ENCODE measurements at regions not wholly inside any gene's neighbourhood (a gene's known extent, or its start where the extent isn't known, plus 50 kb on each side); places are given as distances from the start of the nearest gene placed in this dataset.

GRCh38 chr18:48470484-48471180 lies 61.4 kb upstream of the ZBTB7C start:
- no peaks in the 10 kb centered on the region for H3K36me3 Mint-ChIP-seq (ENCODE audit: insufficient read depth)

GRCh38 chr18:48468151-48468550 lies 59.0 kb upstream of the ZBTB7C start:
- no peak overlapping the region for H3K4me3 Mint-ChIP-seq (ENCODE audit: low read depth)
- H3K27me3 Mint-ChIP-seq, result peaks cover 9% of the 10 kb centered on the region
- no peak for DNase-seq (ENCODE audit: low spot score, unreplicated experiment)
- H3K4me1 Mint-ChIP-seq (ENCODE audit: low read depth), result no peaks in the 10 kb centered on the region
- no peak overlapping the region for H3K27ac Mint-ChIP-seq
- no peaks in the 10 kb centered on the region for H3K9me3 Mint-ChIP-seq (ENCODE audit: low read depth)
- H3K36me3 Mint-ChIP-seq (ENCODE audit: insufficient read depth), result no peaks in the 10 kb centered on the region
- no peak for TF ChIP-seq CTCF (IDR thresholded peaks at IDR 0.05; ENCODE audit: unreplicated experiment)

More at GRCh38 chr18:48470484-48471180, 61.4 kb upstream of the ZBTB7C start:
- Mint-ChIP-seq H3K9me3 (ENCODE audit: low read depth) (no peaks in the 10 kb centered on the region), H3K4me3 (ENCODE audit: low read depth) (no peak overlapping the region), H3K27ac (no peak overlapping the region), H3K27me3 (peaks cover 12% of the 10 kb centered on the region), H3K4me1 (ENCODE audit: low read depth) (no peaks in the 10 kb centered on the region)
- TF ChIP-seq CTCF (IDR thresholded peaks at IDR 0.05; ENCODE audit: unreplicated experiment), result no peak
- DNase-seq (ENCODE audit: low spot score, unreplicated experiment), result no peak

DNA sequence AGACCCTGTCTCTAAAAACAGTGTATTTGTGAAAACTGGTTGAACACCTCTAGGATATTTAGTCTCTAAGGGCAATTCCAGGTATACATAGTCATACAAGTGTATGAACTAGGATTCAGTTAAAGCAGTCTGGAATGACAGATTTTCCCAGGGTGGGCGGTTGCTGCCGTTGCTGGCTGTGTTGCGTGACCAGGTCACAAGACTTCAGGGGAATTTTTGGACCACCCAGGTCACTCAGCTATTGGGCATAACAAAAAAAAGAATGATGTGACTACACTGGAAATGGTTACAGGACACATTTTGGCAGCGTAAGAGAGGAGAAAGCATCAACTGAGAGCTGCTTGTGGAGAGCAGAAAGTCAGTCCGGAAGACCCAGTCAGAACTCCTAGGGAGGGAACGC lies 58.0 kb upstream of the ZBTB7C start:
- no peaks in the 10 kb centered on the region for H3K9me3 Mint-ChIP-seq (ENCODE audit: low read depth)
- TF ChIP-seq CTCF (IDR thresholded peaks at IDR 0.05; ENCODE audit: unreplicated experiment), result no peak
- H3K27me3 Mint-ChIP-seq, result peaks cover 9% of the 10 kb centered on the region
- H3K36me3 Mint-ChIP-seq (ENCODE audit: insufficient read depth), result no peaks in the 10 kb centered on the region
- no peak overlapping the region for H3K4me3 Mint-ChIP-seq (ENCODE audit: low read depth)
- H3K4me1 Mint-ChIP-seq (ENCODE audit: low read depth), result no peaks in the 10 kb centered on the region
- DNase-seq (ENCODE audit: low spot score, unreplicated experiment), result no peak
- H3K27ac Mint-ChIP-seq, result no peak overlapping the region

DNA sequence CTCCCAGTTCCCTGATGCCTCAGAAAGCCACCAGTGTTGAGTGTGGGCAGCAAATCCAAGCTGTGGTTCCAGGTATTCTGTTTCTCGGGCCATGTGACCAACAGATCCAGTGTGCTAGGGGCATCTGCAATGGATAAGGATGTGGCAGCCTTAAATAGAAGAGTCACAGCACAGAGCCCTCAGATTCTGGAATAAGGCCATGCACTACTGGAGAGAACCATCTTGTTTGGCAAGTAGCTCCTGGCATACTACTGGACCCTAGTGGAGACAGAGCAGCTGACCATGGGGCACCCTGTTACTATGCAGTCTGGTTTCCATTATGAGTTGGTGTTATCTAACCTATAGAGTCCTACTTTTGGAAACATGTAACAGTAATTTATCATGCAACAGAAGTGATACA lies 53.3 kb upstream of the ZBTB7C start:
- Mint-ChIP-seq H3K27me3 (peaks cover 2% of the 10 kb centered on the region), H3K27ac (no peak overlapping the region), H3K9me3 (ENCODE audit: low read depth) (no peaks in the 10 kb centered on the region), H3K4me1 (ENCODE audit: low read depth) (no peaks in the 10 kb centered on the region), H3K36me3 (ENCODE audit: insufficient read depth) (no peaks in the 10 kb centered on the region), H3K4me3 (ENCODE audit: low read depth) (no peak overlapping the region)
- DNase-seq (ENCODE audit: low spot score, unreplicated experiment), result no peak
- no peak for TF ChIP-seq CTCF (IDR thresholded peaks at IDR 0.05; ENCODE audit: unreplicated experiment)

DNA sequence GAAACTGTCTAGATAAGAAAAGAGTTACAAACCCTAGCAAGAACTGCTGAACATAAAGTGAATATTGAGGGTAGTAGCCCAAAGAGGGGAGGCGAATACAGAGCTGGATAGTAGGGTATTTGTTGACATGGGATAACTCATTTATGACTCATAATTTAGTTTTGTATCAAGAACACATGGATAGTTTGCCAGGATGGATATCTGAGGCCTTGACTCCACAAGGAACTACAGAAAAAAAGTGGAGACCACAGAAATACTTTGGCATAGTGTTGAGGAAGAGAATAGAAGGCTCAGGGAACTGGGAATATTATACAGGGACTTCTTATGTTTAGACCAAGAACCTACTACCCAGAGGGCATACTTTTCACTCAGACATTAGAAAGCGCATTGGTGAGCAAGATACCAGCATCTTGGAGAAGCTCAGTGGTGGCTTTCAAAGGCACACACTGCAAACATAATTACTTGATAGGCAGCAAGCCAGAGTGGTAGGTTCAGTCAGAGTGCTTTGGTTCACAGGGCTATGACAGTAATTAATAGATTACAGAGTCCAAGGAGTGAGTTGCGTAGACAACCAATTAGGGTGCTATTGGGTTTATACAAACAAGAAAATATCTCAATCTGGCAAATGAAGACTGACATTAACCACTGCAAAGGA lies 51.9 kb upstream of the ZBTB7C start:
- Mint-ChIP-seq H3K4me3 (ENCODE audit: low read depth) (no peak overlapping the region), H3K27me3 (peaks cover 2% of the 10 kb centered on the region), H3K9me3 (ENCODE audit: low read depth) (no peaks in the 10 kb centered on the region), H3K4me1 (ENCODE audit: low read depth) (no peaks in the 10 kb centered on the region), H3K36me3 (ENCODE audit: insufficient read depth) (no peaks in the 10 kb centered on the region), H3K27ac (no peak overlapping the region)
- no peak for TF ChIP-seq CTCF (IDR thresholded peaks at IDR 0.05; ENCODE audit: unreplicated experiment)
- DNase-seq (ENCODE audit: low spot score, unreplicated experiment), result no peak
